GM23338 (cell line): ENCODE measurements at regions not wholly inside any gene's neighbourhood (a gene's known extent, or its start where the extent isn't known, plus 50 kb on each side); places are given as distances from the start of the nearest gene placed in this dataset.

ENCODE experiments used
- CREB1 ChIP-seq: fragments of 250-450 bp; sonication (Bioruptor Pico); IDR thresholded peaks from 2 replicates; pipeline ENCODE4 v1.5.0; 2020; ENCODE audit warnings: low read depth, mild to moderate bottlenecking, moderate library complexity
- CTCF ChIP-seq, 2 experiments: fragments of 200-600 bp in 1 of 2; sonication (generic) in 1 of 2; conservative IDR thresholded peaks; 2 replicates each; pipeline versions ENCODE4 v1.5.1 to v1.6.1; 2016 to 2017; ENCODE audit warnings: antibody characterized with exemption in 2 of 2, low read depth in 2 of 2, mild to moderate bottlenecking in 2 of 2, moderate library complexity in 1 of 2
- EZH2 ChIP-seq: fragments of 200-600 bp; sonication (generic); IDR thresholded peaks from one replicate; pipeline ENCODE4 v1.8.0; 2017; ENCODE audit warnings: antibody characterized with exemption, mild to moderate bottlenecking, low read depth; ENCODE audit not compliant: unreplicated experiment
- EZH2phosphoT487 ChIP-seq: fragments of 200-600 bp; sonication (generic); IDR thresholded peaks from one replicate; pipeline ENCODE4 v1.8.1; 2018; ENCODE audit warnings: antibody characterized with exemption; ENCODE audit not compliant: unreplicated experiment
- JUNB ChIP-seq: IDR thresholded peaks from one replicate; pipeline ENCODE4 v1.6.1; 2016; ENCODE audit warnings: antibody characterized with exemption; ENCODE audit not compliant: unreplicated experiment
- NANOG ChIP-seq: IDR thresholded peaks from 2 replicates; pipeline ENCODE4 v1.6.1; 2016; ENCODE audit warnings: antibody characterized with exemption, borderline replicate concordance
- POLR2AphosphoS5 ChIP-seq: IDR thresholded peaks from 2 replicates; pipeline ENCODE4 v1.6.1; 2016; ENCODE audit warnings: antibody characterized with exemption, low read depth
- REST ChIP-seq: IDR thresholded peaks from one replicate; pipeline ENCODE4 v1.6.1; 2018; ENCODE audit warnings: antibody characterized with exemption; ENCODE audit not compliant: unreplicated experiment
- STAT1 ChIP-seq: IDR thresholded peaks from one replicate; pipeline ENCODE4 v1.6.1; 2016; ENCODE audit warnings: antibody characterized with exemption; ENCODE audit not compliant: unreplicated experiment
- ZNF114 ChIP-seq: fragments of 250-450 bp; sonication (Bioruptor Pico); IDR thresholded peaks from 2 replicates; pipeline ENCODE4 v1.5.0; 2020; ENCODE audit warnings: mild to moderate bottlenecking, moderate library complexity
- TF ChIP-seq, protein P1 (sequence below): fragments of 250-450 bp; sonication (Bioruptor Pico); IDR thresholded peaks from 2 replicates; pipeline ENCODE4 v1.5.0; 2020; ENCODE audit warnings: mild to moderate bottlenecking, moderate library complexity

- TF ChIP-seq CTCF (conservative IDR thresholded peaks at IDR 0.05; ENCODE audit: low read depth in 2 of 2): no peak
- TF ChIP-seq EZH2: no peak
- TF ChIP-seq POLR2AphosphoS5: no peak
- TF ChIP-seq EZH2phosphoT487: no peak
- no peak for TF ChIP-seq NANOG
- TF ChIP-seq CREB1 (CRISPR knock-in tag): no peak
- no peak for TF ChIP-seq REST
- TF ChIP-seq JUNB: no peak
- TF ChIP-seq, protein P1, sequence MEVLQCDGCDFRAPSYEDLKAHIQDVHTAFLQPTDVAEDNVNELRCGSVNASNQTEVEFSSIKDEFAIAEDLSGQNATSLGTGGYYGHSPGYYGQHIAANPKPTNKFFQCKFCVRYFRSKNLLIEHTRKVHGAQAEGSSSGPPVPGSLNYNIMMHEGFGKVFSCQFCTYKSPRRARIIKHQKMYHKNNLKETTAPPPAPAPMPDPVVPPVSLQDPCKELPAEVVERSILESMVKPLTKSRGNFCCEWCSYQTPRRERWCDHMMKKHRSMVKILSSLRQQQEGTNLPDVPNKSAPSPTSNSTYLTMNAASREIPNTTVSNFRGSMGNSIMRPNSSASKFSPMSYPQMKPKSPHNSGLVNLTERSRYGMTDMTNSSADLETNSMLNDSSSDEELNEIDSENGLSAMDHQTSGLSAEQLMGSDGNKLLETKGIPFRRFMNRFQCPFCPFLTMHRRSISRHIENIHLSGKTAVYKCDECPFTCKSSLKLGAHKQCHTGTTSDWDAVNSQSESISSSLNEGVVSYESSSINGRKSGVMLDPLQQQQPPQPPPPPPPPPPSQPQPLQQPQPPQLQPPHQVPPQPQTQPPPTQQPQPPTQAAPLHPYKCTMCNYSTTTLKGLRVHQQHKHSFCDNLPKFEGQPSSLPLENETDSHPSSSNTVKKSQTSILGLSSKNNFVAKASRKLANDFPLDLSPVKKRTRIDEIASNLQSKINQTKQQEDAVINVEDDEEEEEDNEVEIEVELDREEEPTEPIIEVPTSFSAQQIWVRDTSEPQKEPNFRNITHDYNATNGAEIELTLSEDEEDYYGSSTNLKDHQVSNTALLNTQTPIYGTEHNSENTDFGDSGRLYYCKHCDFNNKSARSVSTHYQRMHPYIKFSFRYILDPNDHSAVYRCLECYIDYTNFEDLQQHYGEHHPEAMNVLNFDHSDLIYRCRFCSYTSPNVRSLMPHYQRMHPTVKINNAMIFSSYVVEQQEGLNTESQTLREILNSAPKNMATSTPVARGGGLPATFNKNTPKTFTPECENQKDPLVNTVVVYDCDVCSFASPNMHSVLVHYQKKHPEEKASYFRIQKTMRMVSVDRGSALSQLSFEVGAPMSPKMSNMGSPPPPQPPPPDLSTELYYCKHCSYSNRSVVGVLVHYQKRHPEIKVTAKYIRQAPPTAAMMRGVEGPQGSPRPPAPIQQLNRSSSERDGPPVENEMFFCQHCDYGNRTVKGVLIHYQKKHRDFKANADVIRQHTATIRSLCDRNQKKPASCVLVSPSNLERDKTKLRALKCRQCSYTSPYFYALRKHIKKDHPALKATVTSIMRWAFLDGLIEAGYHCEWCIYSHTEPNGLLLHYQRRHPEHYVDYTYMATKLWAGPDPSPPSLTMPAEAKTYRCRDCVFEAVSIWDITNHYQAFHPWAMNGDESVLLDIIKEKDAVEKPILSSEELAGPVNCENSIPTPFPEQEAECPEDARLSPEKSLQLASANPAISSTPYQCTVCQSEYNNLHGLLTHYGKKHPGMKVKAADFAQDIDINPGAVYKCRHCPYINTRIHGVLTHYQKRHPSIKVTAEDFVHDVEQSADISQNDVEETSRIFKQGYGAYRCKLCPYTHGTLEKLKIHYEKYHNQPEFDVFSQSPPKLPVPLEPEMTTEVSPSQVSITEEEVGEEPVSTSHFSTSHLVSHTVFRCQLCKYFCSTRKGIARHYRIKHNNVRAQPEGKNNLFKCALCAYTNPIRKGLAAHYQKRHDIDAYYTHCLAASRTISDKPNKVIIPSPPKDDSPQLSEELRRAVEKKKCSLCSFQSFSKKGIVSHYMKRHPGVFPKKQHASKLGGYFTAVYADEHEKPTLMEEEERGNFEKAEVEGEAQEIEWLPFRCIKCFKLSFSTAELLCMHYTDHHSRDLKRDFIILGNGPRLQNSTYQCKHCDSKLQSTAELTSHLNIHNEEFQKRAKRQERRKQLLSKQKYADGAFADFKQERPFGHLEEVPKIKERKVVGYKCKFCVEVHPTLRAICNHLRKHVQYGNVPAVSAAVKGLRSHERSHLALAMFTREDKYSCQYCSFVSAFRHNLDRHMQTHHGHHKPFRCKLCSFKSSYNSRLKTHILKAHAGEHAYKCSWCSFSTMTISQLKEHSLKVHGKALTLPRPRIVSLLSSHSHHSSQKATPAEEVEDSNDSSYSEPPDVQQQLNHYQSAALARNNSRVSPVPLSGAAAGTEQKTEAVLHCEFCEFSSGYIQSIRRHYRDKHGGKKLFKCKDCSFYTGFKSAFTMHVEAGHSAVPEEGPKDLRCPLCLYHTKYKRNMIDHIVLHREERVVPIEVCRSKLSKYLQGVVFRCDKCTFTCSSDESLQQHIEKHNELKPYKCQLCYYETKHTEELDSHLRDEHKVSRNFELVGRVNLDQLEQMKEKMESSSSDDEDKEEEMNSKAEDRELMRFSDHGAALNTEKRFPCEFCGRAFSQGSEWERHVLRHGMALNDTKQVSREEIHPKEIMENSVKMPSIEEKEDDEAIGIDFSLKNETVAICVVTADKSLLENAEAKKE: no peak
- TF ChIP-seq ZNF114 (CRISPR knock-in tag): no peak
- TF ChIP-seq STAT1: no peak
These were observed 275.3 kb upstream of the CITED2 start for GRCh38 chr6:139649732-139650131.
